CD14-positive monocyte (primary cell): ENCODE measurements at regions not wholly inside any gene's neighbourhood (a gene's known extent, or its start where the extent isn't known, plus 50 kb on each side); places are given as distances from the start of the nearest gene placed in this dataset.

Experiments
- DNase-seq, 3 donors: peaks; one replicate each; pipeline ENCODE4 v3.0.0-alpha.2; 2011 to 2022
- H2AFZ ChIP-seq: 2 replicates; pipeline ENCODE4 v1.6.0; 2012; ENCODE audit warnings: mild to moderate bottlenecking, low read depth, low read length, inconsistent platforms; ENCODE audit not compliant: insufficient read depth, poor library complexity, severe bottlenecking
- H3K27ac ChIP-seq, 2 donors: 1 replicate in 1 of 2; 2 replicates in 1 of 2; pipeline ENCODE4 v1.5.1; 2012 to 2013; ENCODE audit warnings: low read length in 2 of 2, control low read depth in 1 of 2, inconsistent platforms in 1 of 2, low read depth in 1 of 2, mild to moderate bottlenecking in 1 of 2
- H3K27me3 ChIP-seq, 2 donors: one replicate each; pipeline versions ENCODE4 v1.6.0 to v1.6.1; 2011 to 2013; ENCODE audit warnings: low read length in 2 of 2; ENCODE audit not compliant: control insufficient read depth in 2 of 2, insufficient read depth in 2 of 2
- H3K36me3 ChIP-seq, 2 donors: replicated peaks in 1 of 2; 1 replicate in 1 of 2; 2 replicates in 1 of 2; pipeline versions ENCODE4 v1.5.1 to v1.6.1; 2012 to 2013; ENCODE audit warnings: low read length in 2 of 2, control low read depth in 1 of 2, inconsistent platforms in 1 of 2, mild to moderate bottlenecking in 1 of 2; ENCODE audit not compliant: insufficient read depth in 2 of 2, control insufficient read depth in 1 of 2
- H3K4me1 ChIP-seq, 2 donors: 1 replicate in 1 of 2; 2 replicates in 1 of 2; pipeline versions ENCODE4 v1.5.1 to v1.6.1; 2012 to 2013; ENCODE audit warnings: low read length in 2 of 2, control low read depth in 1 of 2, inconsistent platforms in 1 of 2, mild to moderate bottlenecking in 1 of 2, moderate library complexity in 1 of 2; ENCODE audit not compliant: insufficient read depth in 2 of 2, control insufficient read depth in 1 of 2
- H3K4me2 ChIP-seq: replicated peaks from 2 replicates; pipeline ENCODE3; 2012; ENCODE audit warnings: low read length, moderate library complexity, mild to moderate bottlenecking; ENCODE audit not compliant: poor library complexity, severe bottlenecking; ENCODE audit errors: extremely low read depth
- H3K4me3 ChIP-seq, 3 experiments: fragments of 200-600 bp in 1 of 3; sonication (generic) in 1 of 3; replicated peaks in 1 of 3; 1 replicate in 2 of 3; 2 replicates in 1 of 3; pipeline ENCODE4 v1.5.1; 2011 to 2013; ENCODE audit warnings: low read length in 3 of 3, mild to moderate bottlenecking in 3 of 3, control low read depth in 2 of 3, low read depth in 2 of 3, inconsistent platforms in 1 of 3, moderate library complexity in 1 of 3
- H3K79me2 ChIP-seq: 2 replicates; pipeline ENCODE4 v1.6.0; 2012; ENCODE audit warnings: mild to moderate bottlenecking, control low read depth, inconsistent platforms, low read length, moderate library complexity; ENCODE audit not compliant: insufficient read depth
- H3K9ac ChIP-seq: 2 replicates; pipeline ENCODE4 v1.6.0; 2017; ENCODE audit warnings: low read length, mild to moderate bottlenecking; ENCODE audit not compliant: insufficient read depth, poor library complexity, severe bottlenecking
- H3K9me3 ChIP-seq, 2 donors: replicated peaks in 1 of 2; 1 replicate in 1 of 2; 2 replicates in 1 of 2; pipeline versions ENCODE4 v1.5.1 to v1.6.1; 2012 to 2013; ENCODE audit warnings: low read length in 2 of 2, control low read depth in 1 of 2; ENCODE audit not compliant: control insufficient read depth in 1 of 2, insufficient read depth in 1 of 2
- H4K20me1 ChIP-seq: 2 replicates; pipeline ENCODE4 v1.6.0; 2012; ENCODE audit warnings: mild to moderate bottlenecking, low read length, control low read depth, moderate library complexity; ENCODE audit not compliant: insufficient read depth
- H3K27ac Mint-ChIP-seq, 7 donors: one replicate each; pipeline ENCODE4 v1.8.0; 2020; ENCODE audit warnings: mild to moderate bottlenecking in 7 of 7, mixed read lengths in 7 of 7, moderate library complexity in 6 of 7, inconsistent platforms in 2 of 7
- H3K27me3 Mint-ChIP-seq, 3 donors: one replicate each; pipeline ENCODE4 v1.8.0; 2021 to 2022; ENCODE audit warnings: low read depth in 3 of 3, mild to moderate bottlenecking in 3 of 3, mixed read lengths in 3 of 3, moderate library complexity in 3 of 3, inconsistent platforms in 1 of 3
- H3K36me3 Mint-ChIP-seq, 2 donors: one replicate each; pipeline ENCODE4 v1.8.0; 2020; ENCODE audit warnings: mixed read lengths in 2 of 2, inconsistent platforms in 1 of 2, mild to moderate bottlenecking in 1 of 2
- H3K4me1 Mint-ChIP-seq: one replicate; pipeline ENCODE4 v1.8.0; 2020; ENCODE audit warnings: mild to moderate bottlenecking, mixed read lengths
- H3K4me3 Mint-ChIP-seq, 2 donors: one replicate each; pipeline ENCODE4 v1.8.0; 2020; ENCODE audit warnings: mild to moderate bottlenecking in 2 of 2, mixed read lengths in 2 of 2, moderate library complexity in 1 of 2
- H3K9me3 Mint-ChIP-seq, 7 donors: one replicate each; pipeline ENCODE4 v1.8.0; 2020 to 2022; ENCODE audit warnings: mixed read lengths in 7 of 7, mild to moderate bottlenecking in 6 of 7, moderate library complexity in 6 of 7, inconsistent platforms in 2 of 7
- WGBS: methylation state at CpG from one replicate; pipeline ENCODE4 v1.1.5; 2013; ENCODE audit warnings: missing lambda C conversion rate; ENCODE audit not compliant: insufficient coverage; 5-methylcytosine and 5-hydroxymethylcytosine counted together
- intact Hi-C, 2 donors: fragments of 100-400 bp; cut with micrococcal nuclease; formaldehyde crosslinking; loops; one replicate each; pipeline versions ENCODE4 v1.15.0 to v1.15.1; 2023
- TF ChIP-seq, protein P1 (sequence below): fragments of 200-600 bp; IDR thresholded peaks from one replicate; pipeline ENCODE4 v1.8.0; 2022; ENCODE audit warnings: antibody characterized with exemption, mild to moderate bottlenecking

DNA sequence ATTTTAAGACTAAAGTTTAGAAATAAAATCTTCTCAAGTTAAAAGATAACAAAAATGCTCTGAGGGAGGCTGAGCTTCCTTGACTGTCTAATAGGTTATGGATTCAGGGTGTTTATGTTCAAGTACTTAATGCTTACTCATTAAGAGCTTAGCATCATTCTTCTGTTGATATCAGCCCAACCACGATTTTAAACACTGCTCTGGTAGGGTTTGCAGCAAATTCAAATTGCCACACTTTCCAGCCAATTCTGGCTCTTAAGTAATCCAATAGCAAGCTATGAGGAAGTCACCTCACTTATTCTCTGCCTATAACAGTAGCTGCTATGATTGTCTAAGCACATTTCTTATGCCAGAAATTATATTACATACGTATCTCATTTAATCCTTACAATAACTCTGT is 191.0 kb upstream of the KIF2A start:
- Histone ChIP-seq H3K9me3 (no peaks in the 10 kb centered on the region), H3K4me1 (no peaks in the 10 kb centered on the region), H3K4me2 (no peak overlapping the region), H3K9ac (no peak overlapping the region), H3K79me2 (no peaks in the 10 kb centered on the region), H3K27ac (no peak overlapping the region), H3K36me3 (no peaks in the 10 kb centered on the region), H3K4me3 (no peak overlapping the region), H2AFZ (no peak overlapping the region), H4K20me1 (no peaks in the 10 kb centered on the region), H3K27me3 (no peaks in the 10 kb centered on the region)
- no peaks in the 10 kb centered on the region for H3K4me1 Mint-ChIP-seq
- H3K36me3 Mint-ChIP-seq = no peaks in the 10 kb centered on the region
- no peak overlapping the region for H3K4me3 Mint-ChIP-seq
- no peak for DNase-seq
- 78% methylated on average over 1 of the region's 2 CpGs for WGBS
- H3K27ac Mint-ChIP-seq = no peak overlapping the region
- intact Hi-C loops = no loop called here
- peaks cover 0 to 2% (median 1%) of the 10 kb centered on the region in 3 donors for H3K27me3 Mint-ChIP-seq
- peaks cover 0 to 4% (median 2%) of the 10 kb centered on the region in 7 donors for H3K9me3 Mint-ChIP-seq
- TF ChIP-seq, protein P1, sequence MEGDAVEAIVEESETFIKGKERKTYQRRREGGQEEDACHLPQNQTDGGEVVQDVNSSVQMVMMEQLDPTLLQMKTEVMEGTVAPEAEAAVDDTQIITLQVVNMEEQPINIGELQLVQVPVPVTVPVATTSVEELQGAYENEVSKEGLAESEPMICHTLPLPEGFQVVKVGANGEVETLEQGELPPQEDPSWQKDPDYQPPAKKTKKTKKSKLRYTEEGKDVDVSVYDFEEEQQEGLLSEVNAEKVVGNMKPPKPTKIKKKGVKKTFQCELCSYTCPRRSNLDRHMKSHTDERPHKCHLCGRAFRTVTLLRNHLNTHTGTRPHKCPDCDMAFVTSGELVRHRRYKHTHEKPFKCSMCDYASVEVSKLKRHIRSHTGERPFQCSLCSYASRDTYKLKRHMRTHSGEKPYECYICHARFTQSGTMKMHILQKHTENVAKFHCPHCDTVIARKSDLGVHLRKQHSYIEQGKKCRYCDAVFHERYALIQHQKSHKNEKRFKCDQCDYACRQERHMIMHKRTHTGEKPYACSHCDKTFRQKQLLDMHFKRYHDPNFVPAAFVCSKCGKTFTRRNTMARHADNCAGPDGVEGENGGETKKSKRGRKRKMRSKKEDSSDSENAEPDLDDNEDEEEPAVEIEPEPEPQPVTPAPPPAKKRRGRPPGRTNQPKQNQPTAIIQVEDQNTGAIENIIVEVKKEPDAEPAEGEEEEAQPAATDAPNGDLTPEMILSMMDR = no peak

DNA sequence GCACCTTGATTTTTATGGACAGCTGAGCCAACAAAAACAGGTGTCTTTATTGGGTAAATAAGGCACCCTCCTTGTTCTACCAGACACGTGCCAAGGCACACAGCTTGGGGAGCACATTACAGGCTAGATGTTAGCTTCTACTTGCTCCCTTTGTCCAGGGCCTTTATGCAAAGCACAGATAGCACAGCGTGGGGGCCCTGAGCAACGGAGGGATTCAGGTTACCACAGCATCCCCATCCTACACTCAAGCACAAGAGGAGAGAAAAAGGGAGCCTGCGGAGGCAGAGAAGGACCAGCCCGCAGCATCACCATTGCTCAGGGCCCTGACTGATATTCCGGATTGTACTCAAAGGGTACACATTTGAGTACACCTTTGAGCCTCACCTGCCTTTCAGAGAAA is 181.7 kb upstream of the KIF2A start:
- H3K4me2 ChIP-seq = no peak overlapping the region
- no peak overlapping the region for H2AFZ ChIP-seq
- Mint-ChIP-seq H3K27ac (no peak overlapping the region), H3K4me1 (peaks cover 2% of the 10 kb centered on the region), H3K4me3 (peak overlapping the region in 1 of 2 donors; percentile 27), H3K9me3 (peaks cover 0 to 5% (median 2%) of the 10 kb centered on the region in 7 donors), H3K36me3 (no peaks in the 10 kb centered on the region), H3K27me3 (peaks cover 1 to 3% (median 3%) of the 10 kb centered on the region in 3 donors)
- H4K20me1 ChIP-seq = no peaks in the 10 kb centered on the region
- H3K9me3 ChIP-seq = no peaks in the 10 kb centered on the region
- intact Hi-C loops = no loop called here
- no peak for DNase-seq
- no peak overlapping the region for H3K4me3 ChIP-seq
- H3K79me2 ChIP-seq = no peaks in the 10 kb centered on the region
- no peaks in the 10 kb centered on the region for H3K4me1 ChIP-seq
- H3K9ac ChIP-seq = no peak overlapping the region
- H3K27me3 ChIP-seq = no peaks in the 10 kb centered on the region
- no peak overlapping the region for H3K27ac ChIP-seq
- H3K36me3 ChIP-seq = no peaks in the 10 kb centered on the region
- WGBS = 73% methylated on average over 3 of the region's 6 CpGs
- TF ChIP-seq, protein P1 = no peak
